PC-9 (cell line): ENCODE measurements at regions not wholly inside any gene's neighbourhood (a gene's known extent, or its start where the extent isn't known, plus 50 kb on each side); places are given as distances from the start of the nearest gene placed in this dataset.
"Not testable (repeated sequence)": the region's sequence is repeated elsewhere in the genome, so short reads cannot be mapped to it uniquely, and the experiment has no call there.

Source experiments
- BruUV-seq: library from RNA; stranded (reverse); fragments of 400-500 nt; replicated peaks from 2 replicates; lab custom pipeline; 2021; lab: Mats Ljungman, UMichigan
- CTCF ChIA-PET: fragments of 300-600 bp; sonication (Branson Sonifier 250); formaldehyde crosslinking; loops from one replicate; lab custom pipeline; 2022; ENCODE audit warnings: antibody characterized with exemption; lab: Charles Lee
- POLR2A ChIA-PET: fragments of 300-600 bp; sonication (Branson Sonifier 250); formaldehyde crosslinking; loops from one replicate; lab custom pipeline; 2022; ENCODE audit warnings: antibody characterized with exemption; ENCODE audit not compliant: unreplicated experiment; lab: Charles Lee
- DNase-seq, 2 experiments: peaks; one replicate each; pipeline versions ENCODE4 v3.0.0 to v3.0.0-alpha.2; 2015 to 2022; ENCODE audit warnings: mixed read lengths in 1 of 2
- H2AFZ ChIP-seq: fragments of 200-600 bp; sonication (generic); 2 replicates; pipeline ENCODE4 v1.8.1; 2017; ENCODE audit warnings: antibody characterized with exemption
- H3F3A ChIP-seq: fragments of 200-600 bp; sonication (generic); 2 replicates; pipeline ENCODE4 v1.8.1; 2017; ENCODE audit warnings: antibody characterized with exemption, mild to moderate bottlenecking, low read depth; ENCODE audit not compliant: insufficient read depth
- H3K27ac ChIP-seq: fragments of 200-600 bp; sonication (generic); 2 replicates; pipeline ENCODE4 v1.6.1; 2016; ENCODE audit warnings: mixed run types
- H3K27me3 ChIP-seq: fragments of 200-600 bp; sonication (generic); 2 replicates; pipeline ENCODE4 v1.6.1; 2016; ENCODE audit warnings: low read depth, mixed run types; ENCODE audit not compliant: insufficient read depth
- H3K36me3 ChIP-seq: fragments of 200-600 bp; sonication (generic); 2 replicates; pipeline ENCODE4 v1.6.1; 2016; ENCODE audit warnings: low read depth, mixed run types
- H3K4me1 ChIP-seq: fragments of 200-600 bp; sonication (generic); replicated peaks from 2 replicates; pipeline ENCODE4 v1.6.1; 2016; ENCODE audit warnings: mixed run types; ENCODE audit not compliant: insufficient read depth
- H3K4me2 ChIP-seq: fragments of 200-600 bp; sonication (generic); 2 replicates; pipeline ENCODE4 v1.6.1; 2017; ENCODE audit warnings: mixed run types
- H3K4me3 ChIP-seq: fragments of 200-600 bp; sonication (generic); 2 replicates; pipeline ENCODE4 v1.6.1; 2016; ENCODE audit warnings: mixed run types
- H3K79me2 ChIP-seq: fragments of 200-600 bp; sonication (generic); 2 replicates; pipeline ENCODE4 v1.6.1; 2017; ENCODE audit warnings: low read depth, mixed run types
- H3K9me2 ChIP-seq: fragments of 200-600 bp; sonication (generic); 2 replicates; pipeline ENCODE4 v1.8.1; 2017; ENCODE audit warnings: mild to moderate bottlenecking; ENCODE audit not compliant: insufficient read depth
- H3K9me3 ChIP-seq: fragments of 200-600 bp; sonication (generic); 2 replicates; pipeline ENCODE4 v1.8.1; 2016; ENCODE audit warnings: low read depth; ENCODE audit not compliant: insufficient read depth
- H4K20me1 ChIP-seq: fragments of 200-600 bp; sonication (generic); 2 replicates; pipeline ENCODE4 v1.8.1; 2017; ENCODE audit not compliant: insufficient read depth
- EZH2 ChIP-seq: fragments of 200-600 bp; sonication (generic); IDR thresholded peaks from 2 replicates; pipeline ENCODE4 v1.8.0; 2017; ENCODE audit warnings: antibody characterized with exemption, low read depth
- intact Hi-C: fragments of 100-400 bp; cut with micrococcal nuclease; formaldehyde crosslinking; loops from one replicate; pipeline ENCODE4 v1.10.0; 2022; ENCODE audit not compliant: unreplicated experiment
- TF ChIP-seq, protein P1 (sequence below): fragments of 200-600 bp; sonication (generic); conservative IDR thresholded peaks from 2 replicates; pipeline ENCODE4 v1.6.1; 2017; ENCODE audit warnings: mixed run types, antibody characterized with exemption, mild to moderate bottlenecking, moderate library complexity

GRCh38 chr2:15758848-15759247, 167.2 kb downstream of the DDX1 start:
- Histone ChIP-seq H3K4me2 (no peak overlapping the region), H3K4me1 (no peaks in the 10 kb centered on the region), H3K27me3 (peaks cover 94% of the 10 kb centered on the region), H3K27ac (no peak overlapping the region), H3K79me2 (no peaks in the 10 kb centered on the region), H3K36me3 (no peaks in the 10 kb centered on the region), H4K20me1 (no peaks in the 10 kb centered on the region), H3K4me3 (no peak overlapping the region), H3K9me3 (no peaks in the 10 kb centered on the region), H3K9me2 (no peaks in the 10 kb centered on the region), H2AFZ (no peak overlapping the region), H3F3A (no peaks in the 10 kb centered on the region)
- TF ChIP-seq EZH2: no peak
- TF ChIP-seq, protein P1, sequence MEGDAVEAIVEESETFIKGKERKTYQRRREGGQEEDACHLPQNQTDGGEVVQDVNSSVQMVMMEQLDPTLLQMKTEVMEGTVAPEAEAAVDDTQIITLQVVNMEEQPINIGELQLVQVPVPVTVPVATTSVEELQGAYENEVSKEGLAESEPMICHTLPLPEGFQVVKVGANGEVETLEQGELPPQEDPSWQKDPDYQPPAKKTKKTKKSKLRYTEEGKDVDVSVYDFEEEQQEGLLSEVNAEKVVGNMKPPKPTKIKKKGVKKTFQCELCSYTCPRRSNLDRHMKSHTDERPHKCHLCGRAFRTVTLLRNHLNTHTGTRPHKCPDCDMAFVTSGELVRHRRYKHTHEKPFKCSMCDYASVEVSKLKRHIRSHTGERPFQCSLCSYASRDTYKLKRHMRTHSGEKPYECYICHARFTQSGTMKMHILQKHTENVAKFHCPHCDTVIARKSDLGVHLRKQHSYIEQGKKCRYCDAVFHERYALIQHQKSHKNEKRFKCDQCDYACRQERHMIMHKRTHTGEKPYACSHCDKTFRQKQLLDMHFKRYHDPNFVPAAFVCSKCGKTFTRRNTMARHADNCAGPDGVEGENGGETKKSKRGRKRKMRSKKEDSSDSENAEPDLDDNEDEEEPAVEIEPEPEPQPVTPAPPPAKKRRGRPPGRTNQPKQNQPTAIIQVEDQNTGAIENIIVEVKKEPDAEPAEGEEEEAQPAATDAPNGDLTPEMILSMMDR: no peak
- DNase-seq: no peak
- POLR2A ChIA-PET: no interaction called here
- CTCF ChIA-PET: no interaction called here
- intact Hi-C loops: no loop called here
- BruUV-seq: no TSS peak

DNA sequence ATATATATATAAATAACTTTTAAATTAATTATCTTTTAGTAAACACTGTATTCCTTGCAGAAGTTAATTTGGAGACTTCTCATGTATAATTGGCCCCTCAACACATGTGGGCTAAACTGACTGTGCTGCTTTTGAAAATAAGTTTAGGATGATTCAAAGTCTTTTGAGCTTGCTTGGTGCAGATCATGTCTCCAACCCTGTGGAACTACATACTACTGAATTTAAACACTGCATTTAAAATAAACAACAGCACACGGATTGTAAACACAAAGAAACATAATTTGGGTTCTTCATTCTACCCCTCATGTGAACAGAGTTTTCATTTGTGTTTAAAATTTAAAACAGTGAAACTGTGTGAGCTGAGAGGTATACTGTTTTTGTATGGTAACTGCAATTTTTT, 167.7 kb downstream of the DDX1 start:
- no peaks in the 10 kb centered on the region for H4K20me1 ChIP-seq
- no peak for DNase-seq
- no peaks in the 10 kb centered on the region for H3K79me2 ChIP-seq
- no peak overlapping the region for H3K4me2 ChIP-seq
- TF ChIP-seq, protein P1: no peak
- no peak for TF ChIP-seq EZH2
- H3K36me3 ChIP-seq: no peaks in the 10 kb centered on the region
- H3K4me1 ChIP-seq: no peaks in the 10 kb centered on the region
- no peaks in the 10 kb centered on the region for H3K9me2 ChIP-seq
- peaks cover 94% of the 10 kb centered on the region for H3K27me3 ChIP-seq
- no TSS peak for BruUV-seq
- no peak overlapping the region for H3K4me3 ChIP-seq
- H3F3A ChIP-seq: no peaks in the 10 kb centered on the region
- no peaks in the 10 kb centered on the region for H3K9me3 ChIP-seq
- H2AFZ ChIP-seq: no peak overlapping the region
- intact Hi-C loops: no loop called here
- H3K27ac ChIP-seq: no peak overlapping the region
- POLR2A ChIA-PET: no interaction called here
- CTCF ChIA-PET: interaction anchor here (0.6 kb wide), 1 partner anchor 8 kb away, joined by 4 read pairs; no protein-coding TSS in a partner anchor

DNA sequence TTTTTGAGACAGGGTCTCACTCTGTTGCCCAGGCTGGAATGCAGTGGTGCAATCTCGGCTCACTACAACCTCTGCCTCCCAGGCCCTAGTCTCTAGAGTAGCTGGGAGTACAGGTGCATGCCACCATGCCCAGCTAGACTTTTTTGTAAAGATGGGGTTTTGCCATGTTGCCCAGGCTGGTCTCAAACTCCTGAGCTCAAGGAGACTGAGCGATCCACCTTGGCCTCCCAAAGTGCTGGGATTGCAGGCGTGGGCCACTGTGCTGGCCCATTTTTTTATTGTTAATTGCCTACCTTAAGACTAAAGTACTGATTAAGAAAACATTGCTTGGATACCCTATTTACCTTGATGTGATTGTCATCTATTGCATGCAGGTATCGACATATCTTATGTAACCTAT, 168.1 kb downstream of the DDX1 start:
- POLR2A ChIA-PET: not testable (repeated sequence)

DNA sequence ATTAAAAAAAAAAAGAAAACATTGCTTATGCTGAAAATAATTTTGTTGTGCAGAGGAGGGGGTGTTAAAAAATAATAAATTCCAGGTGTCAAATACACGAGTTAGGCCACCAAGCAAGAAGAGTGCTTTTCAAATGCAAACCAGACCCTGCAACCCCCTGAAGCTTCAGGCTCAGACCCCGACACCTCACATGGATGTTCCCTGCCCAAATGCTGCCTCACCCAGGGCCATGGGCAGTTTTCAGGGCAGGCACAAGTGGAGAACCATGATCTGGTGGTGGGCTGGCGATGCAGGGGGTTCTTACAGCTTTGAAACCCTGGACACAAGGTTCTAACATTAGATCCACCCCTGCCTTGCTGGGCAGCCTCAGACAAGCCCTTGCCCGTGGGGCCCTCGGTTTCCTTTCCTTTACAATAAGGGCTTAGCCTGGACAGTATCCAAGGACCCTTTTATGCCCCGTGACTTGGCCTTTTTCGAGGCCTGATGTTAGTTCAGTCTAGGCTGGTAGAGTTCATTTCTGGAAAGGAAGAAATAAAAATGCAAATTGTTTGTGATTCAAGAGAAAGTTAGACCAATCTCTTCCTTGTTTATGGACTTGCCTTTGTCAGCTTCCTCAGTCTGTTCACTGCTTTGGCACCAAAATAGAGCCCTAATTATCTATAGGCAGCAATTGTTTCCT, 168.7 kb downstream of the DDX1 start:
- H3K4me3 ChIP-seq: no peak overlapping the region
- H3K9me3 ChIP-seq: no peaks in the 10 kb centered on the region
- H3F3A ChIP-seq: no peaks in the 10 kb centered on the region
- no peaks in the 10 kb centered on the region for H3K9me2 ChIP-seq
- H3K27me3 ChIP-seq: peaks cover 94% of the 10 kb centered on the region
- intact Hi-C loops: no loop called here
- no peak for TF ChIP-seq EZH2
- TF ChIP-seq, protein P1: no peak
- DNase-seq: no peak
- H3K4me2 ChIP-seq: no peak overlapping the region
- no peaks in the 10 kb centered on the region for H4K20me1 ChIP-seq
- ChIA-PET CTCF (no interaction called here), POLR2A (no interaction called here)
- BruUV-seq: no TSS peak
- no peaks in the 10 kb centered on the region for H3K79me2 ChIP-seq
- H3K4me1 ChIP-seq: no peaks in the 10 kb centered on the region
- no peak overlapping the region for H3K27ac ChIP-seq
- H3K36me3 ChIP-seq: no peaks in the 10 kb centered on the region
- no peak overlapping the region for H2AFZ ChIP-seq

More for the DNA sequence above, 168.1 kb downstream of the DDX1 start:
- H3K79me2 ChIP-seq, H3K36me3 ChIP-seq, DNase-seq, H3F3A ChIP-seq, BruUV-seq, H2AFZ ChIP-seq, H4K20me1 ChIP-seq, intact Hi-C loops, H3K4me2 ChIP-seq, H3K4me1 ChIP-seq, H3K27ac ChIP-seq, H3K4me3 ChIP-seq, H3K9me3 ChIP-seq, H3K9me2 ChIP-seq: not testable (repeated sequence)
- H3K27me3 ChIP-seq: peaks cover 94% of the 10 kb centered on the region
- CTCF ChIA-PET: interaction anchor here (0.6 kb wide), 1 partner anchor 9 kb away, joined by 4 read pairs; no protein-coding TSS in a partner anchor
